ENCODE measurements at regions not wholly inside any gene's neighbourhood (a gene's known extent, or its start where the extent isn't known, plus 50 kb on each side); places are given as distances from the start of the nearest gene placed in this dataset.

DNA sequence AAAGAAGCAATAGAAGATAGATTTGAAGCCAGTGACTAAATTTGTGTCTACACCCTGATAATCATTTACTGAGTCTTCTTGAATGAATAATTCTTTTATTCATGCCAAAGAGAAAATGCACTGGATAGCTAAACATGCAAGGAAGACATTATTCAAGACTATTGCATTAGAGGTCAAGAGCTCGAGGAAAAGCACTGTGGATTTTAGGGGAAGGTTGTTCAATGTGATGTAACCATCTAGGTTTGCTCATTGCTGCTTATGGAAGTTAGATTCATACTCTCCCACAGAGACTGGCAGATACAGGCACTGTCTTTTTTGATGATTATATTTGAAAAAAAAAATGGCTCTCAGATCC lies 682.1 kb downstream of the KCNA4 start:
- TF ChIP-seq EZH2 (IDR thresholded peaks at IDR 0.05; ENCODE audit: insufficient read depth, poor library complexity, severe bottlenecking): no peak
- TF ChIP-seq EZH2phosphoT487 (IDR thresholded peaks at IDR 0.05; ENCODE audit: insufficient read depth, low read depth): no peak
